HCT116 (cell line): ENCODE measurements at regions not wholly inside any gene's neighbourhood (a gene's known extent, or its start where the extent isn't known, plus 50 kb on each side); places are given as distances from the start of the nearest gene placed in this dataset.

Experiments used
- ATAC-seq: fragments of 200-7000 bp; cut with Tn5 transposase; 2 replicates; pipeline ENCODE4 v1.9.1; 2020; ENCODE audit warnings: mild to moderate bottlenecking, moderate library complexity
- BruUV-seq: library from RNA; stranded (reverse); fragments of 400-500 nt; replicated peaks from 2 replicates; lab custom pipeline; 2021; lab: Mats Ljungman, UMichigan
- CTCF ChIA-PET: fragments of 300-600 bp; sonication (Branson Sonifier 250); formaldehyde crosslinking; loops from one replicate; lab custom pipeline; 2021; ENCODE audit warnings: antibody characterized with exemption; lab: Charles Lee
- POLR2A ChIA-PET: fragments of 300-600, 350-600 bp; sonication (Branson Sonifier 250); formaldehyde crosslinking; loops from one replicate; lab custom pipeline; 2021; ENCODE audit warnings: antibody characterized with exemption; lab: Charles Lee
- RAD21 ChIA-PET, 2 experiments: fragments of 300-600 bp; sonication (Branson Sonifier 250); formaldehyde crosslinking; loops; one replicate each; lab custom pipeline; 2023; ENCODE audit warnings: low total read pairs in 2 of 2; ENCODE audit not compliant: uncharacterized antibody in 2 of 2, unreplicated experiment in 2 of 2, low non-redundant PET in 1 of 2; lab: Charles Lee
- DNase-seq: peaks from one replicate; pipeline ENCODE4 v3.0.0-alpha.2; 2010; ENCODE audit warnings: low read depth, low spot score
- H2AFZ ChIP-seq: fragments of 200-600 bp; shearing (Covaris generic), sonication (generic); 2 replicates; pipeline ENCODE4 v1.6.1; 2017; ENCODE audit warnings: low read depth, mixed run types, mixed read lengths, antibody characterized with exemption, low read length; ENCODE audit not compliant: poor library complexity, severe bottlenecking
- H3K27ac ChIP-seq: 2 replicates; pipeline ENCODE4 v1.5.1; 2012; ENCODE audit warnings: low read depth, low read length
- H3K27me3 ChIP-seq: fragments of 200-600 bp; sonication (generic); 2 replicates; pipeline ENCODE4 v1.6.1; 2016; ENCODE audit warnings: mixed run types, low read length, mixed read lengths; ENCODE audit not compliant: insufficient read depth
- H3K36me3 ChIP-seq, 2 experiments: fragments of 200-500 bp in 1 of 2; fragments of 200-600 bp in 1 of 2; sonication (Bioruptor generic) in 1 of 2; sonication (generic) in 1 of 2; 2 replicates each; pipeline versions ENCODE4 v1.5.1 to v1.6.1; 2014 to 2016; ENCODE audit warnings: low read length in 2 of 2, inconsistent platforms in 1 of 2, mixed read lengths in 1 of 2, mixed run types in 1 of 2; ENCODE audit not compliant: insufficient read depth in 2 of 2, control insufficient read depth in 1 of 2
- H3K4me1 ChIP-seq, 2 experiments: fragments of 200-600 bp in 1 of 2; sonication (generic) in 1 of 2; 2 replicates each; pipeline versions ENCODE4 v1.5.1 to v1.6.1; 2012 to 2017; ENCODE audit warnings: low read length in 2 of 2, inconsistent platforms in 1 of 2, mild to moderate bottlenecking in 1 of 2, mixed read lengths in 1 of 2, mixed run types in 1 of 2, moderate library complexity in 1 of 2; ENCODE audit not compliant: insufficient read depth in 2 of 2, control insufficient read depth in 1 of 2
- H3K4me2 ChIP-seq: fragments of 200-600 bp; sonication (generic); 2 replicates; pipeline ENCODE4 v1.6.1; 2017; ENCODE audit warnings: mixed run types, low read length, mixed read lengths
- H3K4me3 ChIP-seq, 2 experiments: fragments of 200-600 bp in 1 of 2; sonication (generic) in 1 of 2; replicated peaks in 1 of 2; 2 replicates each; pipeline ENCODE4 v1.5.1; 2011 to 2016; ENCODE audit warnings: low read length in 2 of 2, control low read depth in 1 of 2, low read depth in 1 of 2, mild to moderate bottlenecking in 1 of 2, mixed read lengths in 1 of 2, mixed run types in 1 of 2
- H3K79me2 ChIP-seq: fragments of 200-600 bp; sonication (generic); 2 replicates; pipeline ENCODE4 v1.6.1; 2017; ENCODE audit warnings: mild to moderate bottlenecking, mixed run types, low read length, moderate library complexity, mixed read lengths; ENCODE audit not compliant: insufficient read depth
- H3K9ac ChIP-seq: fragments of 200-600 bp; sonication (generic); 2 replicates; pipeline ENCODE4 v1.6.1; 2016; ENCODE audit warnings: low read length, mixed read lengths
- H3K9me2 ChIP-seq: fragments of 200-600 bp; sonication (generic), shearing (Covaris generic); 2 replicates; pipeline ENCODE4 v1.6.1; 2017; ENCODE audit warnings: mixed run types, mild to moderate bottlenecking, moderate library complexity; ENCODE audit not compliant: insufficient read depth
- H3K9me3 ChIP-seq, 2 experiments: fragments of 200-500 bp in 1 of 2; fragments of 200-600 bp in 1 of 2; sonication (Bioruptor generic) in 1 of 2; sonication (generic) in 1 of 2; 2 replicates each; pipeline ENCODE4 v1.6.1; 2014 to 2017; ENCODE audit warnings: low read length in 2 of 2, mixed read lengths in 2 of 2, inconsistent platforms in 1 of 2, low read depth in 1 of 2, mild to moderate bottlenecking in 1 of 2, mixed run types in 1 of 2, moderate library complexity in 1 of 2; ENCODE audit not compliant: control insufficient read depth in 1 of 2, insufficient read depth in 1 of 2
- H4K20me1 ChIP-seq: fragments of 200-600 bp; sonication (generic), shearing (Covaris generic); 2 replicates; pipeline ENCODE4 v1.6.1; 2017; ENCODE audit warnings: mixed run types, mild to moderate bottlenecking, moderate library complexity; ENCODE audit not compliant: insufficient read depth
- MAX ChIP-seq: IDR thresholded peaks from 2 replicates; pipeline ENCODE4 v1.6.1; 2012
- REST ChIP-seq: IDR thresholded peaks from 2 replicates; pipeline ENCODE4 v1.6.1; 2012; ENCODE audit warnings: low read depth
- ZBTB33 ChIP-seq: IDR thresholded peaks from 2 replicates; pipeline ENCODE4 v1.6.1; 2011; ENCODE audit warnings: mild to moderate bottlenecking, low read length, moderate library complexity; ENCODE audit not compliant: insufficient replicate concordance; ENCODE audit errors: extremely low read depth
- intact Hi-C: fragments of 100-400 bp; cut with micrococcal nuclease; formaldehyde crosslinking; loops from 2 replicates; pipeline ENCODE4 v1.10.0; 2022

- CTCF ChIA-PET = no interaction called here
- intact Hi-C loops = no loop called here
- Histone ChIP-seq H3K36me3 (no peaks in the 10 kb centered on the region), H3K9me2 (no peaks in the 10 kb centered on the region), H3K4me1 (no peaks in the 10 kb centered on the region)
- BruUV-seq = no TSS peak
- TF ChIP-seq ZBTB33 (no peak), MAX (no peak)
- TF ChIP-seq, all 23 proteins: peak for 0
- ChIA-PET POLR2A (no interaction called here), RAD21 (no interaction called here)
- H2AFZ ChIP-seq = no peak overlapping the region
- H3K79me2 ChIP-seq = no peaks in the 10 kb centered on the region
- no peak overlapping the region for H3K27ac ChIP-seq
- no peak for ATAC-seq
- H4K20me1 ChIP-seq = no peaks in the 10 kb centered on the region
- H3K4me3 ChIP-seq = no peak overlapping the region
- H3K27me3 ChIP-seq = no peaks in the 10 kb centered on the region
- no peak overlapping the region for H3K9ac ChIP-seq
- no peak for DNase-seq
- no peaks in the 10 kb centered on the region for H3K9me3 ChIP-seq
- no peak overlapping the region for H3K4me2 ChIP-seq
Measured at GRCh38 chr5:56383761-56384160, 150.6 kb upstream of the ANKRD55 start.

GRCh38 chr5:56382896-56383295 lies 149.8 kb upstream of the ANKRD55 start:
- Histone ChIP-seq H3K27ac (no peak overlapping the region), H3K9me3 (no peaks in the 10 kb centered on the region), H3K4me1 (no peaks in the 10 kb centered on the region), H4K20me1 (no peaks in the 10 kb centered on the region), H3K27me3 (no peaks in the 10 kb centered on the region), H3K36me3 (no peaks in the 10 kb centered on the region), H2AFZ (no peak overlapping the region), H3K9ac (no peak overlapping the region), H3K4me2 (no peak overlapping the region), H3K79me2 (no peaks in the 10 kb centered on the region), H3K9me2 (no peaks in the 10 kb centered on the region), H3K4me3 (no peak overlapping the region)
- ChIA-PET RAD21 (no interaction called here), POLR2A (no interaction called here), CTCF (no interaction called here)
- ATAC-seq (no peak), DNase-seq (no peak)
- intact Hi-C loops = no loop called here
- TF ChIP-seq REST = no peak
- BruUV-seq = no TSS peak
